Activated CD4-positive, alpha-beta T cell treated with anti-CD3 and anti-CD28 coated beads, Interleukin-2, amount 50 U/mL, for 4 hours (primary cell): ENCODE measurements at regions not wholly inside any gene's neighbourhood (a gene's known extent, or its start where the extent isn't known, plus 50 kb on each side); places are given as distances from the start of the nearest gene placed in this dataset.

Source experiments
- DNase-seq, 2 experiments: peaks; one replicate each; pipeline ENCODE4 v3.0.0-alpha.2; 2020

DNA sequence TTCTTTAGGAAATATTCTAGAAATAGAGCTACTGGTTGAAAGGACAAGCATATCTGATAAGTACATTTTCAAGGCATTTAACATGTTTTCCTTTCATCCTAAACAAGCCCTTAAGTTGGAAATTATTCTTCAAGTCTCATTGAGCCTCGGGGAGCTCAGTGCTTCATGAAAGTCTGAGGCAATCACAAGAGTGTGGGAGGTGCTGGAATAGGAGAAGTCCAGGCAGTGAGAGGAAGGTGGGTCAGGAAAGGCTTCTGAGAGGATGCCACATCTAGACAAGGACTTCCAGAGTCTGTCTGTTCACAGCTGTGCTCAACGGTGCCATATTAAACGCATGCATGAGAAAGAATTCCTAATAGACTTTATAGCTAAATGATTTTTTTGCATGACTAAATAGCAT, 69.8 kb downstream of the CD83 start:
- no peak for DNase-seq

DNA sequence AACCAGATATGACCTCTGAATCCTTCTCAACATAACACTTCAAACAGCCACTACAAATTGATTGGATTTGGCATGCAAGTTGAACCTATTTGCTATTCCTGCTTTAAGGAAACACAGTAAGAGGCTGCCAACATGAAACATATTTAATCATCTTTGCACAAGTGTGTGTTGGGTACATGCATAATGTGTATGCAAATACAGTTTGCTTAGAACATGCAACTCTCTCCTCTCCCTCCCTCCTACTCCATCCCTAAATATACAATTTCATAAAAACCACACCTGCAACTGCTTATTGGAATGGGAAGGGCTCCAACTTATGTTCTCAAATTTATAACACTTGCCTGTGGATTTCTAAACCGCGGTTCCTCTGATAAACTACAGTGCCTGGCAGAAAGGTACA, 71.5 kb downstream of the CD83 start:
- no peak for DNase-seq

DNA sequence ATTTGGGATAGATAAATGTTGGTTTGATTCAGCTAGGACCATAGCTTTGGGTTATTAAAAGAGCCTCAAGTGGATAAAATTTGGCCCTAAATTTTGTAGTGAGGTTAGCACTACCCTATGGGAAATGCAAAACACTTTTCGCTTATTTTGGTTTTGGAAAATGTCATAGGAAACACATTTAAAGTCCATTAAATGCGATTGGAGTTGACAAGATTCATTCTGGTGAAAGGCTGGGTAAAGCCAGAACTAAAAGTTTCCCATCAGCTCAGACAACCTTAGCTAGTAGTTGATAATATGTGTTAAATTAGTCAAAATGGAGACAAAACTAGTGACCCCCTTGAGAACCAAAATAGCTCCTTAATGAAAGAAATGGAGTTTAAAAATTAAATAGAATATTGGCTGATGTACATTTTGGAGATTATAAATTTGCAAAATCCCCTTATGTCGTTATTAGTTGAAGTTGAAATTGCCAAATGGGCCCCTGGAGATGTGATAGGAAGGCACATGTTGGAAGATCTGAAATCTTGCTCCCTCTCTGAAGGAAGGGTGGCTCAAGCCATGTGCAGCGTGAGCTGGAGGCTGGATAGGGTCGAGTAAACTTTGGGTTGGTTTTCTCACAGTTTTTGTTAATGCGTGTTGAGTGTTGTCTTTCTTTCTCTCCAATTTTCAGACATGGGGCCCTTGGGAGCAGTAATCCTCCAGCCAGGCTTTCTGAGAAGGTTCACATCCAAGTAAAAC, 72.8 kb downstream of the CD83 start:
- DNase-seq = no peak

DNA sequence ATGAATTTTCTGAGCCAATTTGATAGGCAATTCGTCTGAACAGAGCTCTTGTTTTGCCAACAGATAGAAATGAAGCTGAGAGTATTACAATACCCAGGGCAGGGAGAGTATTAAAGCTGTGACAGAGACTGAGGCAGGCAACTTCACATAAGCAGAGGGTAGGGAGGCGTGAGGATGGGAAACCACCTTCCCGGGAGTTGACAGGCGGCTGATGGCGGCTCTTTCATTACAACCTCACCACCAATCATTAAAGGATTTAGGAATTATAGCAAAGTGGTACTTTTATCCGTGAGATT, 73.3 kb downstream of the CD83 start:
- no peak for DNase-seq

DNA sequence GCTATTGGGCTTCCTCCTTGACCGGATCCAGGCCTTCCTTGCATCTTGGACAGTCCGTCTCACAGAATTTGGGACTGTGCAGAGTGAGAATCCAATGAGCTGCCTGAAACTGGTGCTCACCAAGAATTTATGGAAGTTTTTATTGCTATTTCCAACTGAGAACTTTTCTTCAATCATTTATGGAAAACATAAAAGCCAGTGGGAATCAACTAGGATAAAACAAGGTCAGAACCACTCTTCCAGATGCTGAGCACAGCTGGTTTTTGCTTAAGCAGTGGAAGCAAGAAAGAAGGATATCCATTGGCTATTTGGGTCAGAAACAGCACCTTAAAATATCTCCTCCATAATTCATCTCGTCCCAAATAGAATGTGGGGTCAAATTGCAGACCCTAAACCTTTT, 74.2 kb downstream of the CD83 start:
- no peak for DNase-seq

DNA sequence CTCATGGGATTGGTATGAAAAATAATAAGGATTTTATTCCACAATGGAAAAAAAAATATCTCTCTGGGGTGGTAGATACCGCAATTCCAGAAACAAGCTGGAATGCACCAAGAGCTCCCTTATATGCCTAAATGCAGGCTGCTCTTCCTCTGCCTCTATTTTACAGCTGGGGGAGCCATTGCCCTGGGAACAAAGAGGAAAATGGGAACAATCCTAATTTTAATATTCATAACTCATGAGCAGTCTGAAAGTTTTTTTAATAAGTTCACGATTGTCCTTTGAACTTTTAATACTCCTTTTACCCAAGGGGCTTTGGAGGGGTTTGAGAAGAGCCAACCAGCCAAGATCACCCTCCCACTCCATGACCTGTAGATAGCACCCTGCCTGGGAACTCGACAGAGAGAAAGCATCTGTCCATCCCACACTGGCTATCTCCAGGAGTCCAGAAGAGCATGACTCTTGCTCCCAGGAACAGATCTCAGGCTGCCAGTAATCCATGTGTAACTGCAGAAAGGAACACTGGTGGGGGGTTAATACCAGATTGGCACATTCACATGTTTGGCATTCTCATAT, 74.7 kb downstream of the CD83 start:
- DNase-seq = no peak

DNA sequence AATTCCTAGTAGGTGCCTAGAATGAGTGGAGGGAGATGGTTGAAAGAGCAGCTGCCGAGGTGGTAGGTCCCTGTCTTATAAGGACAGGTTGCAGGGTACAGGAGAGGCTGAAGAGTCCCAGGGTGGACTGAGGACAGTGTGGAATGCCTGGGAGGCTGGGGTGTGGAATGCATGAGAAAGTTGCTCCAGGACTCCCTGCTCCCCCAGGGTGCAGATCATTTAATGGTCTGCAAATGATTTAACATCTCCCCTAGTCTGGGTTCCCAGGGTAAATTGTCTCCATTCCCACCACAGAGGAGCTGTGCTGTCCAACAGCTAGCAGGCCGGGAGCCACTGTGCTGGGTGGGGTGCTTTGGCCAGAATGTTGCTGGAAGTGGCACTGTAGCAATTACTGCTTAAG, 76.0 kb downstream of the CD83 start:
- DNase-seq = no peak

DNA sequence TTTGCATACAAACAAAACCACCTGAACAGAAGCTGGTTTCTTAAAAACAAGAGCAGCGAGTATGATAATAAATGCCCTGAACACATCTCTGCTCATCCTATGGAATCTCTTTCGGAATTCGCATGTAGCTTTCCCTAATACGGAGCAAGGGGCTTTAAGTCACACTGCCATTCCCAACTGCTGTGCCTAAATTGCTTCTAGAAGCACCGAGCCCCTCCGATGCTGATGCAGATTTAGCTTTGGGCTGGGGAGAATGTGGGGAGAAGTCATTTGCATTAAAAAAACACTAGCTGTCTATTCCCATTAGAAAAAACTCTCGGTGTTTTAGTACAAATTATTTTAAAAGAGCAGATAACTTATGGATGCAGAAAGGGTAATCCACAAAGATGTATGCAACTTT, 76.9 kb downstream of the CD83 start:
- no peak for DNase-seq

DNA sequence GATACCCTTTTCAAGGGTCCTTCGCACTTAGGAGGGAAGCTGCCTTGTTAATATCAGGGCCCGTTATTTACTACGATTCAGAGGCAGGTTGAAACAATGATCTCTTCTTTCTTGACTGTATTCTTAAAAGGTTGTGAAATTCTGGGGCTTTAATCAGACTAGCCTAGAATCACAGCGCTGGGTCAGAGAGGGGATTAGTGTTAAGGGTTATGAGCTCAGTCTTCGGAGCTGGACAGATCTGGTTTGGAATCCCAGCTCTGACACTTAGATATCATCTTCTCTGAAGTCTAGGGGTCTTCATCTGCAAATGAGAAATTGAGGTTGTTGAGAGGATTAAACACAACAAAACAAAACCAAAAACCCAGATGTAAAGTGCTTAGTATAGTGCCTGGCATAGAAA, 77.4 kb downstream of the CD83 start:
- no peak for DNase-seq

DNA sequence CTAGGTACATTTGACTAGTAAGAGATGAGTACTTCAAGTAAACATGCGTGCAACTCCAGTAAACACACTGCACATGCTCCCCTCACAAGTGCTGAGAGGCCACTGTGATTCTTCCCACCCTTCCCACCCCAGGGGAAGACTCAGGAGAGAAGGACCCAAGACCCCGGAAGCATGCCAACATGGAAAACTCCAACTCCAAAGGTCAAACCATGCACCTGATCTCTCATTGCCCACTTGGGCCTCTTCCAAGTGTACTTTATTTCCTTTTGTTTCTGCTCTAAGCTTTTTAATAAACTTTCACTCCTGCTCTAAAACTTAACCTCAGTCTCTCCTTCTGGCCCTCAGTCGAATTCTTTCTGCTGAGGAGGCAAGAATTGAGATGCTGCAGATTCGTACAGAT, 78.5 kb downstream of the CD83 start:
- DNase-seq = no peak

DNA sequence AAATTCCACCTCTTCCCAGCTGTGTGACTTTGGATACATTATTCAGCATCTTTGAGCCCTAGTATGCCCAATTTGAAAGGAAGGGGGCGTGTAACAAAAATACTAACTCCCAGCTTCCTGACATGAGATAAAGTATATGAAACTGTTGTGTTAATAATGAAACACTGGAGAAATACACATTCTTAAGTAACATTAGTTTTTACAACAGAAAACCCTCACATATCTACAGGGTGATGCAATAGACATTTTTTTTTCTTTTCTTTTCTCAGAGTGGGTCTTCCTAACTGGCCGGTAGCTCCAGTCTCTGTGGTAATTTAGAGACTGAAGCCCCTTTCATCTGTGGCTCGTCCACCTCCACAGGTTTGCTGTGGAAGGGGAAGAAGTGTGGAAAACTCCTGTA, 79.5 kb downstream of the CD83 start:
- no peak for DNase-seq

DNA sequence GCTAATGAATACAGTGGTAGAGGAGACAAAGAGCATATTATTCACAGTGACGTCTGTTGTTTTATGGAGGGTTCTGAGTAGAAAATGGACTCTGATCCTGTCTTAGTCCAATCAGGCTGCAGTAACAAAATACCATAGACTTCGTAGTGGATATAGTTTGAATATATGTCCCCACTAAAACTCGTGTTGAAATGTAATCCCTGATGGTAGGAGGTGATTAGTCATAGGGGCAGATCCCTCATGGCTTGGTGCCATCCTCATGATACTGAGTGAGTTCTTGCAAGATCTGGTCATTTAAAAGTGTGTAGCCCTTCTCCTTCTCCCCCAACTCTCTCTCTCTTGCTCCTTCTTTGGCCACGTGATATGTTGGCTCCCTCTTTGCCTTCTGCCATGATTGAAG, 82.5 kb downstream of the CD83 start:
- no peak for DNase-seq

DNA sequence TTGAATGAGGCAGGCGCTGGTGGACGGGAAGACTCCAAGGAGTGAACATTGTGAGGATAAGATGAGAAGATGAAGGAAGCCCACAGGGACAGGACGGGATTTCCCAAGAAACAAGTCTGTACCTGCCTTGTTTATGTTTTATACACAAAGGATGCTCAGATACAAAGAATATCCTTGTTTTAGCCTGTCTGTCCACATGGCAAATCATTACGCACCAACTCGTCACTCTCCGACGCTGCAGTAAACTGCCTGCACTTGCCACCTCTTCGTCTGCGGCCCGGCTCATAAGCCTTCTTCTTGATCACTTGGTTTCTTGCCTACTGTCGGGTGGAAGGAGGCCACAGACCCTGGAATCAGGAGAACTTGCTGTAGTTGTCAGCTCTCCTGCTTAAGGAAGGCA, 85.4 kb downstream of the CD83 start:
- no peak for DNase-seq

DNA sequence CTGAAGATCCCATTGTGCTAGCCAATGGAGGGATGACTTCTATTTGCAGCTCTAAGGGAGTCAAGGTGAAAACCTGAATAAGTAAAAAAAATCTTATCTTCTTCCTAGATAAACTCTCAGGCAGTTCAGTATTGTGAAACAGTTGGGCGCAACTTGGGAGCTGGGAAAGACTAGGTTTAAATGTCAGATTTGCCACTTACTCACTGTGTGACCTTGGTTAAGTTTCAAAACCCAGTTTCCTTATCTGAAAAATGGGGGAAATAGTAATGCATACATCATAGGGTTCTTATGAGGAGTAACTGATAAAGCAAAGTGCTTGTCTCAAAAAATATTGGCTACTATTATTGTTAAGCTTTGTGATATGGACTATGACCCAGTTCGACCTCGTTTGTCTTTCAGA, 88.8 kb downstream of the CD83 start:
- no peak for DNase-seq

DNA sequence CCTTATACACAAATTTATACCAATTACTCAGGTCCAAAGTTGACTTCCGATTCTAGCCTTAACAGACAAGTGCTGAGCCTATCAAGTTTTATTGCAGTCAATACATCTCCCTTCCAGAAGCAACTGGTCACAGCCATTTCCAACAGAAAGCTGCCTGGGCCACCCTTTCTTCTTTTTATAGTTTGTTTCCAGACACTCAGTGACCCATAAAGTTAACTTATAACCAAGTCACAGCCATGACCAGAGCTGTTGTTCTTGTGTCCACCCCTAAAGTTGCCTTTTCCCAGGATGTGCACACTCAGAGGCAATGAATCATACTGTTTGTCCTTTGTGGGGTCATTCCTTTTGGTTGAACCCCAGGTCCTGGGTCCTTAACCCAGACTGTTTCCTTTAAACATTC, 89.9 kb downstream of the CD83 start:
- no peak for DNase-seq

DNA sequence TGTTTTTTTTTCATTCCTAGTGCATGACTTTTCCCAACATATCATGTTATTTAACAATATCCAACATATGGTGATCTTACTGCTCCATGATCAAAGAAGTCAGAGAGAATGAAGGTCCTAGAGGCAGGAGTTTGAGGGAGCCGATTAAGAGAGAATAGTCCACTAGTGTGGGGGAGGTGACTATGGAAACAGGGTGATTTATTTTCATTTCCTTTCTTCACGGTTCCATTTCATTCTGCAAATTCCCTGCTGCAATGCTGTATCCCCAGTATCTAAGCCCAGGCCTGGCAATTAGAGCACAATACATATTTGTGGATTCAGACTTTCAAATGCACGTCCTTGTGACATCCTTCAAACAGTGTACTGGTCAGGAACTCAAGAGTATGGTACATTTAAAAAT, 91.4 kb downstream of the CD83 start:
- DNase-seq = no peak

DNA sequence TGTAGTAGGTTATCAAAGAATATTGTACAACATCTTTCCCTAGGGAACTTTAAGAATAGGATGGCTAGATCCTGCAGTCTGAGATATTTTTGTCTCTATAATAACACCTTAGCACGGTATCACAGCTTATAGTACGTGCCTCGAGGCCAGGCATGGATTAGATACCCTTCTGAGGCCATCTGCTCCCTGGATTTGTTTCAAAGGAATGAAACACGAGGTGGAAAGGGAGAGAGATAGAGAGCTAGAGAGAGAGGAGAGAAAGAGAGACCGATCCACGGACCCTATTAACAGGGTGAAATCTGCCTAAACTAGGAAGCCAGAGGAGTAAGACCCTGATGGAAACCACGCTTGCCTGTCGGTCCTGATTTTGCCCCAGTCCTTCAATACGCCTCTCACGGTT, 92.5 kb downstream of the CD83 start:
- DNase-seq = no peak

DNA sequence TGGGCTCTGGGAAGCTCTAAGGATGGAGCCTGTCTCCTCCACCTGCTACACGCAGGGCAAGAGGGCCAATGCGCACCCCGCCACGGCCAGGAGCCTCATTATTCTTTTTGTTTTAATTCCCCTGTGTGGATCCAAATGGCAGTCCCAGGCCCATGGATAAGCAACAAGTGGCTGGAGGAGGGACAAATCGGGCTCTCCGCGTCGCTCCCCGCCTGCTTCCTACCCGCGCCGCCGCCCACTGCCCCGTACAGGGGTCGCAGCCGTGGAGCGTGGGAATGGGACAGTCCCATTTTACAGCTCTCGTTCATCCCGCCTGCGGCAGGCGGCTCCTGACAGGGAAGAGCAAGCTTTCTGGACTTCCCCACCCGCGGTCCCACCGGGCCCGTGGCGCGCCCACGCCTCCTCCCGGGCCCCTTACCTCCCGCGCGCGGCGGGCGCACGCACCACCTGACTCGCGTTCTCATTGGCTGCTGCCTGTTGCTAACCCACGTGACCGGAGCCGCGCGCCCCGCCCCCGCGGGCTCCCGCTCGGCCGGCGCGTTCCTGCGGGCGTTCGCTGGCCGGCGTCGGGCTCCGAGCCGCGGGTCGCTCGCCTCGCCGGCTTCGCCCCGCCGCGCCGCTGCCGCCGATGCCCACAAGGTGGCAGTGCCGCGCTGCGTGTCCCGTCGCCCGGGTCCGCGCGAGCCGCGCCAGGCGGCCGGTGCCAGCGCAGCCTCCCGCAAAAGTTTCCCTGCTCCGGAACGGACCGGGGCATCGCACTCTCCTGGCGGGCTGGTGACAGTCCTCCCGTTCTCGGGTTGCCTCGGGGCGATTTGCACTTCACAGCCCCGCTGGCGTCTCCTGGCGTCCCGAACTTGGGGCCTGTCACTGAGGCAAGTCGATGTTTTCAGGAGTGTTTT, 93.3 kb downstream of the CD83 start:
- DNase-seq = peak; percentile 82 to 87

DNA sequence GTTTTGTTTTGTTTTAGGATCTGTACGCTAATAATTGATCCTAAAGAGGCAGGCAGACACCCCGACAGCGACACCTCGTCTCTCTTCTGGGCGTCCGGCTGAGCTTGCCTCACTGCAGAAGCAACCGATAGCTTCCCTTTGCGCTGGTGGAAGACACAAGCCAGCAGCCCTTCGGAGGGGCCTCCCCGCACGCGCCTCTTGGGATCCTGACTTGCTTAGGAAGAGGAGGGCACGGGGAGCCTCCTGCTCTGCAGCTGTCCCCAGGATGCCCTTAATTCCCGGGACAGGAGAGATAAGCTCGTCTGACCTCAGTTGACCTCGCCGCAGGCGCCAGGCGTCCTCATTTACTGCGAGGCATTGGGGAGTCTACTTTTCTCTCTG, 94.0 kb downstream of the CD83 start:
- peak; percentile 18 to 28 for DNase-seq

DNA sequence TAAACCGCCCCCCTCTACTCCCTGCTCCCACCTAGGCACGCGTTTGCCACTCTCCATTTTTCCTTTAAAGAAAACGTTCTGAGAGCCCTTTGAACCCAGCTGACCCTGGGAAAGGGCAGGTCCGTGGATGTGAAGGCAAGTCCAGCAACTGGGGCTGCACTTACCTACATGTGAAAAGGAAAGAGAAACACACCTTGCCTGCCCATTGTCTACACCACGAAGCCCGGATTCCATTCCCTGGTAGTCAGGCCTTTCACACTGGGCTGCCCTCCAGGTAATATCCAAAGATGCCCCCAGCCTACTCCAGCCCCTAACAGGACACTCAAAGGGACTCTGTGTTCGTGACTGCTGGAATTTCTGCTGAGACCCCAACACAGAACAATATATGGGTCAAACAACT, 94.4 kb downstream of the CD83 start:
- DNase-seq = no peak

DNA sequence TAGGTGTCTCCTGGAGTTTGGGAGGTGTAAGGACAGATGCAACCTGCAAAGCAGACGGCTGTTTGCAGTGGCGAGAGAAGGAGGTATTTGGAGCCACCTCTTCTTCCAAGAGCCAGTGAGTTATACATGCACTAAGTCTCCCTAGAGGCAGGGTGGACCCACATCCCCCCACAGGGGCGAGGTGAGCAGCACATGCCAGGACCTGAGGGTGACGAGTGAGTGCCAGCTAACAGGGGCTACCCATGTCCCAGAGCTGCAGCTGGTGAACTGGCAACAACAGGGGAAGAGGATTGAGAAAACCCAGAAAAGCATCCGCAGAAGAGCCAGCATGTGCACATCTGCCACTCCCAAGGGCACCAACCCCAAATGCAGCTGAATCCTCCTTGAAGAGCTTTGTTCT, 95.1 kb downstream of the CD83 start:
- DNase-seq = no peak

DNA sequence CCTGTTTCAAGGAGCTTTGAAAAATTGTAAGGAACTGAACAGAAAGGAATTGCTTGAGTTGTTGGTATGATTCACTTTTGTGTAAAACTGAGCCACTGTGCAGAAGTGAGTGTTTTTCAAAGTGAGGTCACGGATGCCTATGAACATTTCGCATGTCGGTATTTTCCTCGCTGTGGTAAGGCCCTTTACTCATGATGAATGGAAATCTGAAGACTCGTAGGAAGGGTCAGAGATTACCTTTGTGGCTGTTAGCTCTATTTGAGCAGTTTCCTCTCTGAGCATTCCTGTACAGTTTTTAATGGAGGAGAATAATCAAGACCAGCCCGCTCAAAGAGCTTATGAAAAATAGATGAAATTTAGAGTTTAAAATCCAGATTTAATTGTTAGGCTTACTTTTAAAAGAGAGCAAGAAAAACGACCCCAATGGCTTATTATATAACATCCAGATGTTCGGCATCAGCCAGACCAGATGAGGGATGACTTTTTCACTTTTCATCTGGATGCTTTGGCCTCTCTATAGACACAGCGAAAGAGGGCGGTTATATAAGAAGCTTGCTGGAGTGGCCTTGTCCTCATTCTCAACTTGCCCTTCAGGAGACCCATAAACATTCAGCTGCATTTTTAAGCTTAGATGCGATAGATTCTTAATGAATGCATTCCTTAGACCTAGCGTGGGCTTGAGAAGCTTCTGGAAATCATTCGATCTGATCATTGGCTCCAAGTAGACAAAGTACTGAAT, 99.5 kb downstream of the CD83 start:
- no peak for DNase-seq

DNA sequence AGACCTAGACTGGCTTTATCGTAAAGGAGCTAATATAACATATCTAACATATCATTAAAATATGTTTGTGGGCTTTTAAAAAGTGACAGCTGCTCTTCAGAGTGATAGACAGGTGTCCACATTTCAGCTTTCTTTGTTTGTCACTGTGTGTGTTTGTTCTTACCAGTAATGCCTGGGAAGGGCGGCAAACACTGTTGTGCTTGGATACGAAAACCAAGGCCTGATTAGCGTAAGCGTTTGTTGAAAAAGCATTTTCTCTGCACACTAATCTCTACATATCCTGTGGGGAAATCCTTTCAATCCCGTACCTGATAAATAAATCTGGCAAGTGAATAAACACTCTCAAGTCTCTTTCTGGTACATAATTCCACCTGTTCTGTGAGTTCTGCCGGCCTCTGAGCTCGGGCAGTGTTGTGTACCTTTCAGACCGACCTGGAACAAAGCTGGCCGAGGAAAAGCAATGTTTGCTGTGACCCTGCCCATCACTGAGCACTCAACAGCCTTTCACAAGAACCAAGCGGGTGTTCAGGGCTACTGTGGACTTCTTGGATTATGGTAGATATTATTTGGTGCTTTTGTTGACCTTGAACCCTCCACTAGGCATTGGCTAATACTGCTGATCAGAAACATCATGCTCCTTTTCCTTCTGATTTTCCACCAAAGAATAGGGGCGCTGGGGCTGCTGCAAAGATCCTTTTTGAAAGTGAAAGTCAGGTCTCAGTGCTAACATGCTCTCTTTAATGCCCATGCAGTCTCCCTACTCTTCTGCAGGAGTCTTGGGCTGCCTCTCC, 100.4 kb downstream of the CD83 start:
- DNase-seq = no peak
